ENCODE measurements at regions not wholly inside any gene's neighbourhood (a gene's known extent, or its start where the extent isn't known, plus 50 kb on each side); places are given as distances from the start of the nearest gene placed in this dataset.

DNA sequence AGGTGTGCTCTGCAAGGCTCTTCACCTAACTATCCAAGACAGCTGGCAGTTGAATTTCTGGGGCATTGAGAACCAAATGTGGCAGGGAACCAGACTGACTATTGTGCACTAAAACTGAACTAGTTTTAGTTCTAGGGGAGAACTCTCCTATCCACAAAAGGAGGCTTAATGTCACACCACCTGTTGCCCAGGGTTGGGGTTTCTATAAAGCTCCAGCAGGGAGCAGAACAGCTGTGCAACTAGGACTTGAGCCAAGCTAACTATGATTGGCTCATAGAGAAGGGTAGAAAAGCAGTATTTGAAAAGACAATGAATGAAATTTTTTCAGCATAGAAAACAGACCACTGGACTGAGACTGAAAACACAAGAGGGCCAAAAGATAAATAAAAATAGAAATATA is 53.3 kb upstream of the FGGY start (continued):
- TF ChIP-seq ZKSCAN8 (CRISPR knock-in tag; IDR thresholded peaks at IDR 0.05): no peak
- TF ChIP-seq RBBP5 (IDR thresholded peaks at IDR 0.05; ENCODE audit: borderline replicate concordance, insufficient read depth, low read length, poor library complexity, severe bottlenecking): no peak
- TF ChIP-seq RNF219 (CRISPR knock-in tag; IDR thresholded peaks at IDR 0.05): no peak
- no peak for TF ChIP-seq NFE2L1 (tag; IDR thresholded peaks at IDR 0.05; ENCODE audit: borderline replicate concordance, low read depth)
- no peak for TF ChIP-seq MYNN (IDR thresholded peaks at IDR 0.05)
- no peak for TF ChIP-seq MYNN (CRISPR knock-in tag; IDR thresholded peaks at IDR 0.05)
- TF ChIP-seq TEAD1 (CRISPR knock-in tag; IDR thresholded peaks at IDR 0.05): no peak
- no peak for TF ChIP-seq EWSR1 (IDR thresholded peaks at IDR 0.05; ENCODE audit: borderline replicate concordance, low read depth, partially characterized antibody)
- no peak for TF ChIP-seq RBM14 (IDR thresholded peaks at IDR 0.05; ENCODE audit: borderline replicate concordance, insufficient read depth, low read depth, low read length)

DNA sequence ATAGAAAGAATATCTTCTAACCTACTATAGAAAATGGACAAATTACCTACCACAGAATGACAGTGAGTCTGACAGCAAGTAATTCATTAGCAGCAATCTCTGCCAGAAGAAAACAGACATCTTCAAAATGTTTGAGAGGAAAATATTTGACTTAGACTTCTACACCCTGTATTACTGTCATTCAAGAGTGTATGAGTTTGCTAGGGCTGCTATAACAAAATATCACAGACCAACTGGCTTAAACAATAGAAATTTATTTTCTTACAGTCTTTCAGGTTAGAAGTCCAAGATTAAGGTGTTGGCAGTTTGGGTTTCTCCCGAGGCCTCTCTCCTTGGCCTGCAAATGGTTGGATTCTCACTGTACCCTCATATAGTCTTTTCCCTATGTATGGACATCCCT is 52.9 kb upstream of the FGGY start:
- TF ChIP-seq ZNF12 (CRISPR knock-in tag; IDR thresholded peaks at IDR 0.05): peak; percentile 95; the same call in 1 of the 2 replicates
- TF ChIP-seq, protein P1, sequence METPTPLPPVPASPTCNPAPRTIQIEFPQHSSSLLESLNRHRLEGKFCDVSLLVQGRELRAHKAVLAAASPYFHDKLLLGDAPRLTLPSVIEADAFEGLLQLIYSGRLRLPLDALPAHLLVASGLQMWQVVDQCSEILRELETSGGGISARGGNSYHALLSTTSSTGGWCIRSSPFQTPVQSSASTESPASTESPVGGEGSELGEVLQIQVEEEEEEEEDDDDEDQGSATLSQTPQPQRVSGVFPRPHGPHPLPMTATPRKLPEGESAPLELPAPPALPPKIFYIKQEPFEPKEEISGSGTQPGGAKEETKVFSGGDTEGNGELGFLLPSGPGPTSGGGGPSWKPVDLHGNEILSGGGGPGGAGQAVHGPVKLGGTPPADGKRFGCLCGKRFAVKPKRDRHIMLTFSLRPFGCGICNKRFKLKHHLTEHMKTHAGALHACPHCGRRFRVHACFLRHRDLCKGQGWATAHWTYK (CRISPR knock-in tag; IDR thresholded peaks at IDR 0.05): no peak
- no peak for TF ChIP-seq DNMT1 (IDR thresholded peaks at IDR 0.05)
- no peak for TF ChIP-seq MCM3 (IDR thresholded peaks at IDR 0.05)

More for the DNA sequence above, 52.9 kb upstream of the FGGY start:
- no peak for ATAC-seq
- Histone ChIP-seq H3K27ac (ENCODE audit: extremely low read depth, low read depth, low read length) (no peak overlapping the region), H3K9ac (ENCODE audit: insufficient read depth in 1 of 2, low read depth in 2 of 2, low read length in 2 of 2) (no peak overlapping the region), H4K20me1 (replicated peaks; ENCODE audit: control insufficient read depth, insufficient read depth, low read length) (no peaks in the 10 kb centered on the region), H3K4me2 (ENCODE audit: insufficient read depth, low read length) (no peak overlapping the region), H3K9me3 (replicated peaks; ENCODE audit: control insufficient read depth, insufficient read depth, low read depth, low read length) (no peaks in the 10 kb centered on the region), H3K27me3 (ENCODE audit: control insufficient read depth in 2 of 2, insufficient read depth in 2 of 2, low read length in 2 of 2) (no peaks in the 10 kb centered on the region), H3K36me3 (ENCODE audit: control insufficient read depth, insufficient read depth, low read length) (no peaks in the 10 kb centered on the region), H3K9me1 (ENCODE audit: control insufficient read depth, insufficient read depth, low read length) (no peaks in the 10 kb centered on the region), H3K4me1 (replicated peaks in 1 of 2; ENCODE audit: control insufficient read depth in 2 of 2, insufficient read depth in 2 of 2, low read length in 2 of 2) (no peaks in the 10 kb centered on the region), H3K79me2 (ENCODE audit: control insufficient read depth, insufficient read depth, low read length) (no peaks in the 10 kb centered on the region), H3K4me3 (no peak overlapping the region), H2AFZ (ENCODE audit: low read depth, low read length) (no peak overlapping the region)
- in situ Hi-C loops (cut with MboI) (no loop called here), intact Hi-C loops (cut with micrococcal nuclease) (no loop called here)
- FAIRE-seq: no peak
- 0% methylated on average over 1 of the region's 1 CpG for WGBS (ENCODE audit: insufficient coverage, low coverage, missing lambda C conversion rate)
- no peak for DNase-seq (ENCODE audit: extremely low read depth in 1 of 4, low spot score in 3 of 4)
- ChIA-PET CTCF (ENCODE audit: low intra/inter-chr PET ratio) (no interaction called here), POLR2A (no interaction called here)
- BruUV-seq (replicated peaks): no TSS peak
